LoVo (cell line): ENCODE measurements at regions not wholly inside any gene's neighbourhood (a gene's known extent, or its start where the extent isn't known, plus 50 kb on each side); places are given as distances from the start of the nearest gene placed in this dataset.
"Not testable (repeated sequence)": the region's sequence is repeated elsewhere in the genome, so short reads cannot be mapped to it uniquely, and the experiment has no call there.

Experiments used
- DNase-seq: peaks from one replicate; pipeline ENCODE4 v3.0.0-alpha.2; 2016; ENCODE audit warnings: low spot score

- DNase-seq: no peak
Measured at GRCh38 chr5:77909237-77909636, 133.1 kb upstream of the TBCA start.

GRCh38 chr5:77908787-77909186, 132.6 kb upstream of the TBCA start:
- no peak for DNase-seq

GRCh38 chr5:77907786-77908185, 131.6 kb upstream of the TBCA start:
- no peak for DNase-seq

GRCh38 chr5:77906806-77907205, 130.7 kb upstream of the TBCA start:
- DNase-seq: no peak

- no peak for DNase-seq
Measured at GRCh38 chr5:77904362-77904761, 128.2 kb upstream of the TBCA start.

- no peak for DNase-seq
Measured at GRCh38 chr5:77900691-77901090, 124.6 kb upstream of the TBCA start.

GRCh38 chr5:77898385-77898784, 122.2 kb upstream of the TBCA start:
- no peak for DNase-seq

- no peak for DNase-seq
Measured at GRCh38 chr5:77896338-77896737, 120.2 kb upstream of the TBCA start.

- DNase-seq: not testable (repeated sequence)
Measured at GRCh38 chr5:77894103-77894502, 118.0 kb upstream of the TBCA start.

GRCh38 chr5:77893225-77893860, 117.2 kb upstream of the TBCA start:
- DNase-seq: peak; percentile 60

- no peak for DNase-seq
Measured at GRCh38 chr5:77892061-77893010, 116.2 kb upstream of the TBCA start.

- DNase-seq: no peak
Measured at GRCh38 chr5:77885519-77885918, 109.4 kb upstream of the TBCA start.

GRCh38 chr5:77882670-77883257, 106.6 kb upstream of the TBCA start:
- no peak for DNase-seq

GRCh38 chr5:77881528-77881927, 105.4 kb upstream of the TBCA start:
- no peak for DNase-seq

- no peak for DNase-seq
Measured at GRCh38 chr5:77877516-77878355, 101.6 kb upstream of the TBCA start.

GRCh38 chr5:77876862-77877502, 100.8 kb upstream of the TBCA start:
- peak; percentile 58 for DNase-seq

GRCh38 chr5:77876316-77876715, 100.2 kb upstream of the TBCA start:
- no peak for DNase-seq

GRCh38 chr5:77874691-77875090, 98.6 kb upstream of the TBCA start:
- no peak for DNase-seq

- DNase-seq: no peak
Measured at GRCh38 chr5:77873239-77873638, 97.1 kb upstream of the TBCA start.

GRCh38 chr5:77871946-77872345, 95.8 kb upstream of the TBCA start:
- no peak for DNase-seq

- DNase-seq: no peak
Measured at GRCh38 chr5:77871016-77871415, 94.9 kb upstream of the TBCA start.
